ENCODE measurements at regions not wholly inside any gene's neighbourhood (a gene's known extent, or its start where the extent isn't known, plus 50 kb on each side); places are given as distances from the start of the nearest gene placed in this dataset.
A peak's percentile ranks its signal among the peaks of the same experiment; 100 is the strongest.
"Not testable (repeated sequence)": the region's sequence is repeated elsewhere in the genome, so short reads cannot be mapped to it uniquely, and the experiment has no call there.

DNA sequence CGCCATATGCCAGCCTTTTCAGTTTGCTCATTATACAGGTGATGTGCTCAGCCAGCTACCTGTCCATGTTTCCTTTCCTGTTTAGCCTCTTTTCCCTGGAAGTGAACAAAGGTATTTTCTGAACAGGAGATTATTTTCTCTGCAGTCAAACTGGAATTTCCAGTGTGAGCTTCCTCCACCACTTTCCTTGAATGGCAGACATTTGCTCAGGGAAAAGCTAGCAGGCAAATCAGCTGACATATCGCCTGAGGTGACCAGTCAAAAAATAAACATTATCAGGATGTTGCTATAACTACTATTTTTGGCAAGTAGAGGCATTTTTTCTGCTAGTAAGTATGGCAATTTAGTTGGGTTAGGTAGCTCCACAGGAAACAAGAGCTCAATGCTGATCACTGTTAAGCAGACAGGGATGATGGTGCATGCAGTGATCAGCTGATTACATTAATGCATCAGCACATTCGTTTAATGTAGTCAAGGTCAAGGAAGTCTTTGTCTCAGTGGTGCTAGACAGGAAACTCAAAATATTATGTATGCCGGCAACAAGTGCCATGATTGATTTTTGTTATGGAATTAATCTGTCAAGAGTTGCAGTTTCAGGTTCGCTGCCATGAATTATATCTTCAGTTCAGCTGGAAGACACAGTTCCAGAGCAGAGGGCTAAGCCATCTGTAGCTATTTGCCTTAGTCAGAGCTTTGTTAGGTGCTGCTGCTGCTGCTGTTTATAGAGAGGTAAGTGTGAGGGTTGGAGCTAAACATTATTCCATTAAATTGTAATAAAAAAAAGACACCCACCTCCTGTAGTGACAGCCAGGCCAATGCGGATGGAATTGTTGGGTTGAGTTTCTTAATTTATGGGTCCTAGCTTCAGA, 179.7 kb upstream of the ST6GALNAC5 start:
- peak in 2 of 4 donors; percentile 12 to 14 for DNase-seq (ENCODE audit: low read depth in 4 of 4, low spot score in 3 of 4)

DNA sequence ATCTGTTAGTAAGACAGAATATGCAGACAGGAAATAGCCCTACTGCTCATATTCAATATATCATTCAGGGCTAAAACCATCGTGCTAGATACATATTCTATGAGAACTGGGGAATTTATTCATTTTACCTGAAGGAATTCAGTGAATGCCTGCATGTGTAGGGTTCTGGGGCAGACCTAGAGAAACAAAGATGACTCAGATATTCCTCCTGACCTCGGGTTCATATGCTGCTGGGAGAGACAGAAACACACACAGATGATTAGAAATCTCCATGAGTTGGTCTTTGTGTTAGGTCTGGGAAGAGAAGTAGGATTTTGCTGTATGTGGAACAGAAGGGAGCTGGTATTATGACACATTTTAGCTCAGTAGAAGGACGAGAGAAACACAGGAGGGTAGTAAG, 176.5 kb upstream of the ST6GALNAC5 start:
- no peak for DNase-seq (ENCODE audit: low read depth in 4 of 4, low spot score in 3 of 4)

DNA sequence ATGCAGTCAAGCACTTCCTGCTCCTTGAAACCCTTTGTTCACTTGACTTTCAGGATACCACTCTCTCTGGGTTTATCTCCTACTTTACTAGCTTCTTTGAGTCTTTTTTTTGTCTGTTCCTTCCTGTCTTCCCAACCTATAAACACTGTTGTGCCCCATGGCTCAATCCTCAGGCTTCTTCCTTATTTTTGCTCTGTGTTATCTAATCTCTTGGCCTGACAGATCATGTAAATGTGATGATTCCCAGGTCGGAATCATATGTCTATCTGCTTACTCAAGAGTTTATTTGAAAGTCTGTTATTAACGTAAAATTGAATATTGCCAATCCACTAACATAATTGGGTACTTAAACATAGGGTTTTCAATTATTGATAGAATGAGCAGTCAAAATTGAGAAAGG, 171.7 kb upstream of the ST6GALNAC5 start:
- no peak for DNase-seq (ENCODE audit: low read depth in 4 of 4, low spot score in 3 of 4)

DNA sequence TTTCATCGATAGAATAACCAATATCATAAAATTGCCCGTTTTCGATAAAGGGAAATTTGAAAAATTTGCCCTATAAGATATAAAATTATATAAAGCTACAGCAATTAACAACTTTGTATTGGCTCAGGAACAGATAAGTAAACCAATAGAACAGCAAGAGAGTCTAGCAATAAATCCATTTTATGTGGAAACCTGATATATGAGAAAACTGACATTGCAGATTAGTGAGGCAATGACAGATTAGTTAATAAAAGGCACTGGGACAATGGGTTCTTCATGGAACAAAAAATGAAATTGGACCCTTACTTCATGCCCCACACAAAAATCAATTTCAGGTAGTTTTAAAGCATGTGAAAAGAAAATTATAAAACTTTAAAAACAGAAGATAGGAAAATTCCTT, 169.9 kb upstream of the ST6GALNAC5 start:
- DNase-seq (ENCODE audit: low read depth in 4 of 4, low spot score in 3 of 4) = no peak

DNA sequence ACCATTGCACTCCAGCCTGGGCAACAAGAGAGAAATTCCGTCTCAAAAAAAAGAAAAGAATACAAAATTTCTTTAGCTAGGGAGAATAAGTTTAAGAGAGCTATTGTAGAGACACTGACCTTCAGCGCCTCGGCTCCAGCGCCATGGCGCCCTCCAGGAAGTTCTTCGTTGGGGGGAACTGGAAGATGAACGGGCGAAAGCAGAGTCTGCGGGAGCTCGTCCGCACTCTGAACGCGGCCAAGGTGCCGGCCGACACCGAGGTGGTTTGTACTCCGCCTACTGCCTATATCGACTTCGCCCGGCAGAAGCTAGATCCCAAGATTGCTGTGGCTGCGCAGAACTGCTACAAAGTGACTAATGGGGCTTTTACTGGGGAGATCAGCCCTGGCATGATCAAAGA, 167.6 kb upstream of the ST6GALNAC5 start:
- not testable (repeated sequence) for DNase-seq (ENCODE audit: low read depth in 4 of 4, low spot score in 3 of 4)

DNA sequence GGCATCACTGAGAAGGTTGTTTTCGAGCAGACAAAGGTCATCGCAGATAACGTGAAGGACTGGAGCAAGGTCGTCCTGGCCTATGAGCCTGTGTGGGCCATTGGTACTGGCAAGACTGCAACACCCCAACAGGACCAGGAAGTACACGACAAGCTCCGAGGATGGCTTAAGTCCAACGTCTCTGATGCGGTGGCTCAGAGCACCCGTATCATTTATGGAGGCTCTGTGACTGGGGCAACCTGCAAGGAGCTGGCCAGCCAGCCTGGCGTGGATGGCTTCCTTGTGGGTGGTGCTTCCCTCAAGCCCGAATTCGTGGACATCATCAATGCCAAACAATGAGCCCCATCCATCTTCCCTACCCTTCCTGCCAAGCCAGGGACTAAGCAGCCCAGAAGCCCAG, 167.1 kb upstream of the ST6GALNAC5 start:
- not testable (repeated sequence) for DNase-seq (ENCODE audit: low read depth in 4 of 4, low spot score in 3 of 4)

DNA sequence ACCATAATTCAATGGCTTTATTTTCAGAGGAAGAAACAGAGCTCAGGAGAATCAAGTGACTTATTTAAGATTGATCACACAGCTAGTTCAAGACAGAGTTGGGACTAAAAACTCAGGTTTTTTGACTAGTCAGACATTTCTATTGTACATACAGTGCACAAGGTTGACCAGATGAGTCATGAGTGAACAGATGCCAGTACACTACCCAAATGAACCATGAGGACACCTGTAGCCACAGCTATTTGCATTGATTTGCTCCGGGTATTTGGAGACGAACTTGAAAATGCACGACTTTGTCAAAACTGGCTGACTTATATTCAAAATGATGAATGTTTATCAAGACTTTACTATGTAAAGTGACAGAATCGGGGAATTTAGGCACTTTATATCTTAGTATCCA, 161.7 kb upstream of the ST6GALNAC5 start:
- DNase-seq (ENCODE audit: low read depth in 4 of 4, low spot score in 3 of 4) = no peak

DNA sequence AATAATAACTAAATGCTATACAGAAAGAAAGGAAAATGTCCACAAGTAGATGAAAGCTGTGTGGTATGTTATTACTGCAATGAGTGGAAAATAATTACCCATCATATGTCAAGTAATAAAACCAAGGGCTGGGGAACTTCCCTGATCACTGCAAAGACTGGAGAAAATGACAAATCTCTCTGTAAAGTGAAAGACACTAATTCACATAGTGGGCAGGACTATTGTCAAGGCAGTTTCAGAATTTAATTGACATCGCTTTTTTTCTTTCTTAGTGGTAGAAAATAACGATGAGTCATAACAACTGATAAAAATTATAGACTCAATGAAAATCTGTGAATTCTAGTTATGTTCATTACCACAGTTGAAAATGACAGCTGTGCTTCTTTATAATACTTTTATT, 153.7 kb upstream of the ST6GALNAC5 start:
- DNase-seq (ENCODE audit: low read depth in 4 of 4, low spot score in 3 of 4) = no peak

DNA sequence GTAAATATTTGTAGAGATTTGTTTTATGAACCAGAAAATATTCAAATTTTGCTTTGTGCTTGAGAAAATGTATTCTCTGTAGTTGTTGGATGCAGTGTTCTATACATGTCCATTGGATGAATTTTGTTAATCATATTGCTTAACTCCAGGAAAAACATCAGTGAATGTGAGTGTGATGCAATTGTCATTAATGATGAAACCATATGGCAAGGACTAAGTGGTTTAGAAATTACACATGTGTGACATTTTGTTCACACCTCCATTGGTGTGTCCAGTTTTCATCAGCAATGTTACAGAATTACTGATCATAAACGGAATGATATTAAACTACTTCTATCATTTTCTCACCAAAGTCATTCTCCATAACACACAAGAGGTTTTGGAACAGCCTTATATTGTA, 151.8 kb upstream of the ST6GALNAC5 start:
- DNase-seq (ENCODE audit: low read depth in 4 of 4, low spot score in 3 of 4) = no peak

DNA sequence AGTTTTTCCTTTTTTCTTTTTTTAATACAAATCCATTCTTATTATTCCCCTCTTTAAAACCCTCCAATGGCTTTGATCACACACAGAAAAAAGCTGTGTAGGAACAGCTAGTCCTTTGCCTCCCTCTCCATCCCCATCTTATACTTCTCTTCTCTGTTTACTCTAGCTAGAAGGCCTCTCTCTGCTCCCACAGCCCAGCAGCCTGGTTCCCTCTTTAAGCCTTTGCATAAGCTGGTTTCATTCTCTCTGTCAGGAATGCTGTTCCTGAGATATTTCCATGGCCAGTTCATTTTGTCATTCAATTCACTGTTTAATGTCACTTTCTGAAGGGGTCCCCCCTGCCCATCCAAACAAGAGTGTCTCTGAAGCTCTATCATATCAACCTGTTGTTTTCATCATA, 143.3 kb upstream of the ST6GALNAC5 start:
- DNase-seq (ENCODE audit: low read depth in 4 of 4, low spot score in 3 of 4) = no peak

DNA sequence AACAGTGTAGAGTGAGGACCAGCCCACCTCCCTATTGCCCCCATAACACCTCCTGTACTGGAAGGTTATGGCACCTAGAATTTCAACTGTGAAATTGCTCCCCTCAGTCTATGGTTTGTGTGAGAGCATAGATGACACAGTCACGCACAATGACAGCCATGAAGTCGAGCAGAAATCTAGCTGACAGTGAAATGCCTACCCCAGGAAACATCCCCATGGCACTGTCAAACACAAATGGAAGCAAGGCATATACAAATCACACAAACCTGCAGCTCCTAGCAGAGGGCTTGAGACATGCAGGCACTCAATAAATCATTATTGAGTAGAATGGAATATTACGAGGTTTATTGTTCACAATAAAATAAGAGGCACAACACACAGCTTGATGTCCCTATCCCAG, 142.5 kb upstream of the ST6GALNAC5 start:
- DNase-seq (ENCODE audit: low read depth in 4 of 4, low spot score in 3 of 4) = no peak

DNA sequence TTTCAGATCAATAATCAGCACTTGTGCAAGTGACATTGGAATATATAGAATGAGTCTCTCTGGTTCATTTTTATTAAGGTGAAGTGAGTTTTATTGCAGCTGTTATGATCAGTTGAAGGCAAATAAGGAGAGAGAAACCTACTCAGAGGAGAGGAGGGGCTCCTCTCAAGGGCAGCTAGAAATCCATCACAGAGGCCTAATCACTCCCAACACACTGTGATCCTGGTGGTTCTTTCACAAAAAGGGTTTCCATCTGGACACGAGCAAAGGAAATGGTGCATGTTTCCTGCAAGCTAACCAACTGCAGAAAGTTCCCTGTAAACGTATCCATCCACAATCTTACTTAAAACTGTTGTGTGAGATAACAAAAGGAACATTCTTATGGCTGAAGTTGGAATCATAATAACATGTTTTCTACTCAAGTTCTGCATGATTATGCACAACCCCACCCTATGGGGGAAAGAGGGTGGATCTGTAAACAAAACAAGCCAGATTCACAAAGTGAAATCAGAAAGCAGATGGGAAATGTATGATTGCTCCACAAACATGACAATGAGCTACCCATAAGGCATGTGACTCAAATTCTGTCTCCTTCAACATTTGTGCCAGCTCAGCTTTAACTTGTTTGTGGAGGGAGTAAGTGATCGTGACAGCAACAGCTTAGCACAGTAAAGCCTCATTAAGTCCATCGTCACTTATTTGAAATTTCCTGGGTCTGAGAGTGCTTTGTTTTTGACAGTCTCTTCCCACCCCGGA, 141.2 kb upstream of the ST6GALNAC5 start:
- DNase-seq (ENCODE audit: low read depth in 4 of 4, low spot score in 3 of 4) = peak in 1 of 4 donors; percentile 1

DNA sequence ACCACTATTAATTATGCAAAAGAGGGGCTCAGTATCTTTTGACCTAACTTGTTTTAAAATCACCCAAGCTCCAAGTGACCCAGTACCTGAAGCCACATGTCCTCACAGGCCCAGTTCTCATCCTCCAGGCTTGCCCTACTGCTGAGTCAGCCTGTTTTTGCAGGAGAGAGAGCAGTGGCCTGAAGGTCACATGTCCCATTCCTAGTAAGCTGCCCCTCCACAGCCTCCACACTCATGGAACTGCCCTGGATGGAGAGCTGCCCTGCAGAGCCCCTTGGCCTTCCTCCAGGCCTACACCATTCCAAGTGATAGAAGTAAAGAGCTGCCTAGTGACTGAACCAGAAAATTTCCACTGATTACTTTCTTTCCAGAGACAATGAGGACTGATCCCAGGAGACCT, 139.8 kb upstream of the ST6GALNAC5 start:
- DNase-seq (ENCODE audit: low read depth in 4 of 4, low spot score in 3 of 4) = no peak

DNA sequence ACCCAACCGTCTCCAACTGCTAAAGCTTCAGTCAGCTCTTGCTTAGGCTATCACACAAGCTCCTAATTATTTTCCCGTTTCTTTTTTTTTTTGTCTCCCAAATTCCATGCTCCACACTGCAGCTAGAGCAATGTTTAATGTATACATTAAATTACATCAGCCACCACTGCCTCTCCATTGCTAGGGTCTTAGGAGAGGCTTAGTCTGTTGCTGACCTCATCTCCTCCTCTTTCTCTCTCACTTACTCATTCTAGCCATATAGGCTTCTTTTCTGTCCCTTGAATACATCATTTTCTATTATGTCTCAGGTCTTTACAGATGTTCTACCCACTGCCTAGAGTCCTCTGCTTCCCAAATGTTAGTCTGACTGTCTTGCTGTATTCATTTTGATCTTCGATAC, 138.1 kb upstream of the ST6GALNAC5 start:
- no peak for DNase-seq (ENCODE audit: low read depth in 4 of 4, low spot score in 3 of 4)

DNA sequence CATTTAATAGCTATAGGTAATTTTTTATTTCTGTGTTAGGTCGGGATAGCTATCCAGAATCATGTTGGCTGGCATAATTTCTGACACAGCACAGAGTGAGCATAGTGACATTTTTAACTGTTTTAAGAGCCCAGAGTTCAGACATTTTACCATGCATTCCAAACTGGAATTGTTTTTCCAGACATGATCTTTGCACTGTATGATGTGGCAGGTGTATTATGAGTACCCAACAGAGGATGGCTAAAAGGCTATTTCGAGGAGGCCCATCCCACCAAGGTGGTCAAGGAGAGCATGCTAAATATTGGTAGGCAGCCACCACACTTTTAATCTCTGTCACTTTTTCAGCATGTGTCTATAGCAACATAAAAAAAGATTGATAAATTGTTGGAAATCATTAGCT, 137.3 kb upstream of the ST6GALNAC5 start:
- no peak for DNase-seq (ENCODE audit: low read depth in 4 of 4, low spot score in 3 of 4)

DNA sequence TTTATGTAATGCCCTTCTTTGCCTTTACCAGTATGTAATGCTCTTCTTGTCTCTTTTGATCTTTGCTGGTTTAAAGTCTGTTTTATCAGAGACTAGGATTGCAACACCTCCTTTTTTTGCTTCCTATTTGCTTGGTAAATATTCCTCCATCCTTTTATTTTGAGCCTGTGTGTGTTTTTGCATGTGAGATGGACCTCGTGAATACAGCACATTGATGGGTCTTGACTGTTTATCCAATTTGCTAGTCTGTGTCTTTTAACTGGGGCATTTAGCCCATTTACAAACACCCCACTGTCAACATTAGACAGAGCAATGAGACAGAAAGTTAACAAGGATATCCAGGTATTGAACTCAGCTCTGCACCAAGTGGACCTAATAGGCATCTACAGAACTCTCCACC, 128.9 kb upstream of the ST6GALNAC5 start:
- not testable (repeated sequence) for DNase-seq (ENCODE audit: low read depth in 4 of 4, low spot score in 3 of 4)

DNA sequence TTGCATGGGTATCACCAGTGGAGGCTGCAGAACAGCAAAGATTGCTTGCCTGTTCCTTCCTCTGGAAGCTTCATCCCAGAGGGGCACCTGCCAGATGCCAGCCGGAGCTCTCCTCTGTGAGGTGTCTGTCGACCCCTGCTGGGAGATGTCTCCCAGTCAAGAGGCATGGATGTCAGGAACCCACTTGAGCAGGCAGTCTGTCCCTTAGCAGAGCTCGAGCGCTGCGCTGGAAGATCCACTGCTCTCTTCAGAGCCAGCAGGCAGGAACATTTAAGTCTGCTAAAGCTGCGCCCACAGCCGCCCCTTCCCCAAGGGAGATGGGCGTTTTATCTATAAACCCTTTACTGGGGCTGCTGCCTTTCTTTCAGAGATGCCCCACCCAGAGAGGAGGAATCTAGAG, 126.3 kb upstream of the ST6GALNAC5 start:
- DNase-seq (ENCODE audit: low read depth in 4 of 4, low spot score in 3 of 4) = not testable (repeated sequence)

DNA sequence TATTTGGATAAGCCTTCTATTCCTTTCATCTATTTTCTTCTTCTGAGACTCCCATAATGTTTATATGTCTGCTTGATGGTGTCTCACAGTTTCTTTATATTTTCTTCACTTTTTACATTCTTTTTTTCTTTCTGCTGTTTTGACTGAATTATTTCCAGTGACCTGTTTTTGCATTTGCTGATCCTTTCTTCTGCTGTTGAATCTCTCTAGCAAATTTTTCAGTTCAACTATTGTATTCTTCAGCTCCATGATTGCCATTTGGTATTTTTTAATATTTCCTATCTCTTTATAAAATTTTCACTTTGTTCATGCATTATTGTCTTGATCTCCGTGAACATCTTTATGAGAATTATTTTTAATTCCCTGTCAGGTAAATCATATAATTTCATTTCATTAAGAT, 122.3 kb upstream of the ST6GALNAC5 start:
- DNase-seq (ENCODE audit: low read depth in 4 of 4, low spot score in 3 of 4) = no peak

DNA sequence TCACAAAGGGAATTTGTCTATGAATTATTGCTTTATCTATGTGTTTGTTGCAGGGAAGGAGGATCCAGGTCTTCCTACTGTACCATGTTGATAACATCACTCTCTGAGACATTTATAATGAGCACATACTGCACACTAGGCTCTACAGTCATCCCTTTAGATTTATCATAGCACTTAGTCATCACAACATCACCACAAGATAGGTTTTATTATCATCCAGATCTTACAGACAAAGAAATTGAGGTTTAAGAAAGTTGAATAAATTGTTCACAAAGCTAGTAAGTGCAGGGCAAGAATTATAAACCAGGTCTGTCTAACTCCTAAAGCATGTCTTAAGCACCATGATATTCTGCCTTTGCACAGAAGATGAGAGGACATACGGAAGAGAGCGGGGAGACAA, 121.1 kb upstream of the ST6GALNAC5 start:
- DNase-seq (ENCODE audit: low read depth in 4 of 4, low spot score in 3 of 4) = no peak

DNA sequence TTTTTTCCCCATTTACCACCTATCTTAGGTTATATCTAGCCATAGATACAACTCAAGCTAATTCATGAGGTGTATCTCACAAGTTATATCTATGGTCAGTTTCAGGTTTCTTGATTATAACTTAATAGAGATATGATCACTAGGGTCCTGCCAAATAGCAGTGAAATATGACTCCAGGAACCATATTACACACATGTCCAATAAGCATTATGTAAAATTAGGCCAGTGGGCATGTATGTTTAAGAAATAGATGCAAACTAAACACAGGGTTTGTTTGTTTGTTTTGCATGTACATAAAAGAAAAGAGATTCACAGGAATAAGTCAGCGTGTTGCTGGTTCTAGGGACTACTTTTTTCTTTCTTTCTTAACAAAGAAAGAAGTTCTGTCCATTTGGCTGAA, 112.5 kb upstream of the ST6GALNAC5 start:
- DNase-seq (ENCODE audit: low read depth in 4 of 4, low spot score in 3 of 4) = no peak

DNA sequence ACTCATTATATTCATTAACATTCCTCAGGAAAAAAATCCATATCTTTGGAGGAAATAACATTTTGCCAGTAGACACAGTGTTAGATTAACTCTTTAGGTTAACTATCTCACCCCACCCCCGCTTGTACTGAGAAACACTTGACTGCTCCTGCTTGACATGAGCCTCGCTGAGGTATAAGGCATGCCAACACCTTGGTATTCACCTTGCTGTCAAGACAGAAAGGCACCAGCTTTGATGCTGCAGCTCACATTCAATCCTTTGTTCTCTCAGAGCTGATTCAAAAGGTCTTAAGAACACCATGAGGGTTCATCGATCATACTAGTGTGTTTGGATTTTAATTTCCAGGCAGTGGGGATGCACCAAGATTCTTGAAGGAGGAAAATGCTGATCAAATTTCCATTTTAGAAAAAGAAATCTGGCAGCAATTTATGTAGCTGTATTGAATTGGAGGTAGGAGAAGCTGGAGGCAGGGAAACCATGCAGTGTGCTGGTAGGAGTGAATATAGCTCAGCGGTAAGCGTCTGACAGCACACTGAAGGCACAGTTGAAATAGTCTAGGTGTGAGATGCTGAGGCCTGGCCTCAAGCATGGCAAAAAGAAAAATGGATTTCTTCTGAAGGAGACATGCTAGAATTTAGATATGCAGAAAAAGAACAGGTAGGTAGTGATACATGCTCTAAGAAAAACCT, 108.0 kb upstream of the ST6GALNAC5 start:
- DNase-seq (ENCODE audit: low read depth in 4 of 4, low spot score in 3 of 4) = no peak

All from right renal pelvis (tissue), 4 donors.